ENCODE measurements at regions not wholly inside any gene's neighbourhood (a gene's known extent, or its start where the extent isn't known, plus 50 kb on each side); places are given as distances from the start of the nearest gene placed in this dataset.

DNA sequence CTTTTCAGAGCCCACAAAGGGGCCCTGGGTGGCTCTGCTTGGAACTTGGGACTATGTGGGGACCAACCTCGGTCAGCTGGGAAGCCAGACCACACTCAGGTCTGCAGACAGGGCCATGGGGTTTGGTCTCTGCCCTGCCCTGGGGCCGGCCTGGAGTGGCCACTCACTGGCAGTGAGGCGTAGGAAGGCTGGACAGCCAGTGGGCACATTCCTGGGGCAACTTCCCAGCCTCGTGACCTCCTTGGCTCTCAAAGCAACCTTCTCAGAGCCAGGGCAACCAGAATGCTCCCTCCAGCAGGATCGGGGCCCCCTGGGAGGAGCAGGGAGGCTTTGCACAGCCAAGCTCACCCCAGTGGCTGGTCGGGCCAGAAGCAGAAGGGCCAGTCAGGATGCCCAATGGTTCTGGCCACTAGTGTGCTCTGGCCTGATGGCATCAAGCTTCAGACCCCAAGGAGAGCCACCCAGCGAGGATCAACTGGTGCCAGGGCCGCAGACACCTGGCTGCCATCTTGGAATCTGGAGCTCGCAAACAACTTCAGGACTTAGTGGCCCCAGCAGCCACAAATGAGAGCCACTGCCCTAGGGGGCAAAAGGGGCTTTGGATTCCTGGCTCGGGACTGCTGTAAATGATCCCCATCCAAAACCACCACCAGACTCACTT, 87.1 kb downstream of the MYEOV start:
- no peak for DNase-seq

DNA sequence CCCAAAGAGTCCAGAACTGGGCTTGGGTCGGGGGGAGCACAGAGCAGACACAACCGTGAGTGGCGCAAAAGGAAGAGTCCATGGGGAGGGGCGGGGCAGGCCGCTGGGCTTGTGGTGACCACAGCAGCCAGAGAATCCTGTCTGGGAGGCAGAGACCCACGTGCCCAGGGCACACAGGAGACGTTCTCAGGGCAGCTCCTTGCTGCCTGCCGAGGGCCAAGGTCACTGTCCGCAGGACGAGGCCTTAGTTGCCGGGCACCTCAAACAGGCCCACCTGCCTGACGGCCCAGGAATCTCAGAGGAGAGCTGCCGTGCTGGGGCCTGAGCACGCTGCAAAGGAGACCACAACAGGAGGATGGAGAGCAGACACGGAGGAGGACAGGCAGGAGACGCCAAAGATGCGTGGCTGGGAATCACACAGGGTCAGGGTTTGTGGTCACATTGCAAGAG, 87.8 kb downstream of the MYEOV start:
- no peak for DNase-seq

DNA sequence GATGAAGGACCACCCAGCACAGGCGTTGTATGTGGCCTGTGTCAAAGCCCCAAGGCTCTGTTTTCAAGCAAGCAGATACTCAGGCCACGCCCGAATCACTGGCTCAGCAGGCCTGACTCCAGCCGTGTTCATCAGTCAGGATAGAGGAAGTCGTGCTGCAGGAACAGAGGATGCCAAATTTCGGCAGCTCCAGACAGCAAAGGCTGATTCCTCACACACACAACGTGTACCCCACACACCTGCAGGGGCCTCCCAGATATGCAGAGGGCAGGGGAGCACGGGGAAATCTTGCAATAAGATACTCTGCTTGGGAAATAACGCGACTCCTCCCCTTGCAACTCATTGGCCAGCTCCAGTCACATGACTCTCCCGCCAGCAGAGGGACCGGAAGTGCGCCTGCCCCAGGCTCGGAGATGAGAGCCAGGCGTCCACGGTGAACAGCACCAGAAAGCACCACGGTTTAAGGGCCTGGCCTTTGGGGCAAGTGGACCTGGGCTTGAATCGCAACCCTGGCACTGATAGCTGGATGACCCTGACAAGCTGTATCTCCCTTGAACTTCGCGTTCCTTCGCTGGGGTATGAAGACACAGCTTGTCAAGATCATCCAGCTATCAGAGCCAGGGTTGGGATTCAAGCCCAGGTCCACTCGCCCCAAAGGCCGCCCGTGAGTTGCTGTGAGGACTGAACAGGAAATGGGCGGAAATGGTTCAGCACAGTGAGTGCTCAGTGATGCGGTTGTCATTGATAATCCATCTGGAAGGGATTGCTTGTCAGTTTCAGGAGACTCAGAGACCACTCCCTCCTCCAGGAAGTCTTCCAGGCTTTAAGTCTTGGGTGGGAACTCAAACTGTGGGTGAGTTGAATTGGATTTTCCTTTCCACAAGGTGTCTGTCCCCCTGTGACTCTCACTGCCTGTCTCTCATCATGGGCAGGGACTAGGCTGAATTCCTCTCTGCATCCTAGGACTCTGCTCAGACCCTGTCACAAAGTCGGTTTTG, 88.5 kb downstream of the MYEOV start:
- no peak for DNase-seq

DNA sequence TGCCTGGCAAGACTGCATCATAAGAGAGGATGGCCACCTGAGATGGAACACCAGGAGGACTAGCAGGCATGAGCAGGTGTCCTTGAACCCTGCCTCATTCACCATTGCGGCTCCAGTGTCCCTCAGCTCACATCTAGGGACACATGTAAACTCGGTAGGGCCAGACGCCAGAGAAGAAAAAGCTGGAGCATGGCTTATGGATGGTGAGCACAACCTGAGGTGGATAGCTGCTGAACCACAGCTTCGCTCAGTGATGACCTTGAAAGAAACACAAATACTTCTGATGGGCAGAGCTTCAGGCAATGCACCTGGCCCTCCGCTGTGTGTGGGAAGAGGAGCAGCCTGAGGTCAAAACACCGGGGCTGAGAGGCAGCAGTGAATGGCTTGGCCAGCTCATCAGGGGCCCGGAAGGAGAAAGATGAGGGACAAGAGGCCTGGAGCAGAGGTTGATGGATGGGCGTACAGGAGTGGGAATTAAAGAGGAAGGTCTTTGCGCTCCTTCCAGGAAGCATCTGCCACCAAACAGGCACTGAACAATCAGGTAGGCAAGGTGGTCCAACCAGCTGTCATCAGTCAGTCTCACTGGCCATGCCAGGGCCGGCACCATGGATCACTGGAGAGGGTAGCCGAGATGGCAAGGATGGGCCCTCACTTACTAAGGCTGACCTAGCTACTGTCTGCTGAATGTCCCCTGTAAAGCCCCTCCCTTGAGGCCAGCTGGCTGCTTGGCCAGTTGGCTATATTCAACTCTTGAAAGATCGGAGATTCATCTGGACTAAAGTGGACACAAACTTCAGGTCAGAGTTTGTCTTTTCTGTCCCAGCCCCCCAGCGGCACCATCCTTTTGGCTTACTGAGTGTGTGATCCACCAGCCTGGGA, 89.7 kb downstream of the MYEOV start:
- no peak for DNase-seq

DNA sequence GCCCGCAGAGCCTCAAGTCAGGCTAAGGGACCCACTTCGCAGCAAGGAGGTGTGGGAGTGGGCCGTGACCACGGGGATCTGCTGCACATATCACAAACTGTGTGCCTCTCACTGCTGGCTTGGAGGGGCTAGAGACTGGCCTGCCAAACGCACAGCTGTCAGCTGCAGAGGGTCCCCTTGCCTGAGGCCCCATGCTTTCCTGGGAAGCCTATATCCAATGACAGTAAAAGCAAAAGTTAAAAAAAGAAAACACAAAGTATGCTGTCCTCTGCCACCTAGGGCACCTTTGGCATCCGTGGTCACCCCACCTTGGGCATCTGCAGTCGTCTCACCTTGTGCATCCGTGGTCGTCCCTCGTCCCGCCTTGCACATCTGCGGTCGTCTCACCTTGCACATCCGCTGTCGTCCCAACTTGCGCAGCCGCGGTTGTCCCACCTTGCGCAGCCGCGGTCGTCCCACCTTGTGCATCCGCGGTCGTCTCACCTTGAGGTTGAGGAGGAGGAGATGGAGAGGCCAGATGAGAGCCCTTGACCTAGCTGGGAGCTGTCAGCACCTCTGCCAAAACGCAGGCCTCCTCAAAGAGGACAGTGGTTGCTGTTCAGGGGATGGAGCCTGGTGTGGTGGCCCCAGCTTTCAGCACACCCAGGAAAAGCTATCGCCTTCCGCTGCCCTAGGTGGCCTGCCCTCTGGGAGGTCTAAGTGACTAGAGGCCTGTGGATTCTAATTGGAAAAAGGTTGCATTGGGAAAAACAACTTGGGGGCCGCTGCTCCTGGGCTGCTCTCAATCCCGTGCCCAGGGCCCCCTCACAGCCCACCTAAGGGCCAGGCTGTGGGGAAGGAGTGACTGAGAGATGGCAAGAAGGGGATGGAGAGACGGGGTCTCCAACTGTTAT, 90.5 kb downstream of the MYEOV start:
- DNase-seq: no peak

DNA sequence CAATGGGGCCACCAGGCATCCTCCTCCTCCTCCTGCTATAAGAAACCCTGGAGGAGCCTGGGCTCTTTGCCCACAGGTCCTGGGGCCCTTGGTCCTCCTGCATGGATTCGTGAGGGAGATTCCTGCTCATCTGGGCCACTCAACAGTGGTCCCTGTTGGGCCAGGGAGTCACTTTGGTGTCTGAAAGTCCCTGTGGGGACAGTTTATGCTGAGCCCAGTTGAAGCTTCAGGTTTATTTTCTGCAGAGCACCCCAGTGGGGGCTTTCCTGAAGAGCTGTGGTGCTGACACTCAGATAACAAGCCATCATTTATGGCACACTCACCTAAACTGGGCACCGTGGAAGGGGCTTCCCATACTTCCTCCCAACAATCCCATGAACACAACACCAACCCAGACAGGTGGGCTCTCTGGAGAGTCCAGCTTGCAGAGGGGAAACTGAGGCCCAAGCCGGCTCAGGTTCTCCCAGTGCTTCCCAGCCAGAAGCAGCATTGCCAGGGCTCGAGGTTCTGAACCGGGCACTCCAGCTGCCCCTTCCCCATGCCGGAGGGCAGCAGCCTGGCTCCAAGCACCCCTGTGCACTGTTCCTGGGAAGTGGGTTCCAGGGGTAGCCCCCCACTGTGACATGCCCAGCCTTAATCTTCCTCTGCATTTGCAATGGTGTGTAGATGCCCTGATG, 91.3 kb downstream of the MYEOV start:
- DNase-seq: no peak

DNA sequence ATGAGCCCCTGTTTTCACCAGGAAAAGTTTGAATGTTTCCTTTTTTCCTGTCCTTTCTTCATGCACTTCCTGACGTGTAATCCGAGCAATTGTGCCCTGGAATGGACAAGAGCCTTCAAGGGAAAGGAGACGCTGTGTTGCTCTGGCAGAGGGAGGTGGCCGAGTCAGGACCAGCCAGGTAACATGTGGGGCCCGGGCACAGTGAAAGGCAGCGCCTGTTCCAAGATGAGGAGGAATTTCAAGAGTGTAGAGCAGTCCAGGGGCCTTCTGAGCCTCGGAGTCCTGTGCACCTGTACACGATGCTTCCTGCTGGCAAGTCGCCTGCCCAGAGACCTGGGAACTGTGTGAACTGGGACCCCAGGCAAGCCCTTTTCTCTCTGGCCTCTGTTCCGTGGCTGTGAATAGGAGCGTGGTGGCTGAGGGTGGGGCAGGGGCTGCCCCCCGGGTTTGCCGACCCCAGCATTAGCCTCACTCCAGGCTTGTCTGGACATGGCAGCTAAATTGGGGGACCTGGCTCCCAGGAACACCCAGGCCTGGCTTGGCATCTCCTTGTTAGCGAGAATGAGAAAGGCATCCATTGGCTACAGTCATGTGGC, 92.0 kb downstream of the MYEOV start:
- DNase-seq: no peak

DNA sequence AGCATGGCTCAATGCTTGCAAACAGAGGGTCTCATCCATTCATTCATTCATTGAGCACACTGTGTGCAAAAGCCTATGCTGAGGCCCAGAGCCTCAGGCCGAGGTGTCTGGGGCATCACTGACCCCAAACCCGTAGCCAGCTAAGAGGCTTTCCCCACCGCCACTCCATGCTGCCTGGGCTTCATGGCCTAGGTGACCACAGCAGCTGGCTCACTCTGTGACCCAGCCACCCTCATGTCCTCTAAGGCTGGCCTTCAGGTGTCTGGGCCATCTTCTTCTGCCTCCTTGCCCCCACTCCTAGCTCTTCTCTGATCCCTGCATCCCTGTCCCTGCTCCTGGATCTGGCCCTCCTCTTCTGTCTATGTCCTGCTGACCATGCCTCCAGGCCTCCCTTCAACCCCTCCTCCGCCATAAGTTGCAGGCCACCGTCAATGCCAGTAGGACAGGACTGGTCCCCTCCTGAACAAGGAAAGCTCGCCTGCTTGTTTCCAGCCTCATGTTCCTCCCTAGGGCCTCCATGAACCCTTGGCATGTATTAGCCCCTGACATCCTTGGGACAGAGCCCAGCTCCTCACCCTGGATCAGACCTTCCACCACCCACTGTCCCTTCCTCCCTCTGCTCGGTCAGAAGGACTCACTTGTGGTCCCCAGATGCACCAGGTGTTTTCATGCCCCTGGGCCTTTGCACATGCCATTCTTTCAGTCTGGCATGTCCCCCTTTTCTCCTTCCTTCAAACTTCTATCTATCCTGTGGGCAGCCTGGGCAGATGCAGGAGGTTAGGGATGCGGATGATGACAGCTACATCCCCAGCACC, 92.8 kb downstream of the MYEOV start:
- DNase-seq: no peak

DNA sequence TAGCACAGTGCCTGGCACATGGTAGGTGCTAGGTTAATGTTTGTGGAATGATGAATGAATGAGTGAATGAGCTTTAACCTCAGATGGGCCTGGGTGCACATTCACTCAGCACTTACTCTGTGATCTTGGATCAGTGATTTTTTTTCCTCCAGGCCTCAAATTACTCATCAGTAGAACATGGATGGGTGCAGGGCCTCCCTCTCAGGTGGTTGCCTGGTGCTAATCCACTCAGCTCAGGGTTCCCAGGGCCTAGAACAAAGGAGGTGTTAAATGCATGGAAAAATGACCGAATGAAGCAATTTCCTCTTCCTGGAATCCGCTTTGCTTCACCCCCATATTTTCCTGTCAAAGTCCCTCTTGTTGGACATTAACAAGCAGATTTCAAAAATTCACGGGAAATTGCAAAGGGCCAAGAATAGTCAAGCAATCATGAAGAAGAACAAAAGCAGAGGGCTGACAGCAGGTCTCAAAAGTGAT, 93.5 kb downstream of the MYEOV start:
- DNase-seq: no peak

DNA sequence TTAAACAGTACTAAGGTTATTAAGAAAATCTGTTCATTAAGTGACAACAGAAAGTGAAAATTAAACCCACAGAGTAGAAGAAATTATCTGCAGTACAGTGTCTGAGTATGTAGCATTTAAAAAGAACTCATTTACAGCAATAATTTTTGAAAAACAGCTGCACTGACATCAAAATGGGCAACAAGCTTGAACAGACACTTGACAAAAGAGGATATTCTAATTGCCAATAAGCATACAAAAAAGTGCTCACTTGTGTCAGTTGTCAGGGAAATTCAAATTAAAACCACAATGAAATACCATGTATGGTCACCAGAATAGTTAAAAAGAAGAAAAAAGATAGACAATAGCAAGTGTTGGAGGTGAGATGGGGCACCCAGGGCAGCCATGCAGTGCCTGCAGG, 93.3 kb upstream of the LINC01488 start:
- no peak for DNase-seq

DNA sequence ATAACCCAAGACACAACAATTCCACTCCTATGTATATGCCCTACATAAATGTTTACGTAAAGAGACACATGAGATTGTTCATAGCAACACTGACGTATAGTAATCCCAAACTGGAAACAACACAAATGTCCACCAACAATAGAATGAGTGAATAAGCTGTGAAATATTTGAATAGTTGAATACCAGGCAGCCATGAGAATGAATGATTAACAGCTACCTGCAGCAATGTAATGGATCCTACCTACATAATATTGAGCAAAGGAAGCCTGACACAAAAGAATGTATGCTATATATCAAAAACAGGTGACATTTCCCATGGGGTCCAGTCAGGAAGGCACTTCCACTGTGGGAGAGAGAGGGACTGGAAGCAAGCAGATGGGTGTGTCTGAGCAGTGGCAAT, 92.8 kb upstream of the LINC01488 start:
- DNase-seq: no peak

DNA sequence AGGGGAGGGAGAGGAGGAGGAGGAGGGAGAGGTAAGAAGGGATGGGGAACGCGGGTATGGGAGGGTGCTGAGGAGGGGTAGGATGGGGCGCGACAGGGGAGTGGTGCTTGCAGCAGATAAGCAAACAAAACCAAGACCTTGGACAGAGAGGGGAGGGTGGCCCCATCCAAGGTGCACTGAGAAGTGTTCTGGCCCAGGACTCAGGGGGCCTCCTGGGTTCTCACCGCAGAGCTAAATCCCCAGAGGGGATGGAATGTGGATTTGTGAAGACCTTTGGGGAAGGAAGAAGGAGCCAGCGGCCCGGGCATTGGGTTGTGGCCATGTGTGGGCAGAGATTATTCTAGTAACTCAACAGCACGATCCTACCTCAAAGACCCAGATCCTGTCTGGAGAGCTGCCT, 90.9 kb upstream of the LINC01488 start:
- no peak for DNase-seq

DNA sequence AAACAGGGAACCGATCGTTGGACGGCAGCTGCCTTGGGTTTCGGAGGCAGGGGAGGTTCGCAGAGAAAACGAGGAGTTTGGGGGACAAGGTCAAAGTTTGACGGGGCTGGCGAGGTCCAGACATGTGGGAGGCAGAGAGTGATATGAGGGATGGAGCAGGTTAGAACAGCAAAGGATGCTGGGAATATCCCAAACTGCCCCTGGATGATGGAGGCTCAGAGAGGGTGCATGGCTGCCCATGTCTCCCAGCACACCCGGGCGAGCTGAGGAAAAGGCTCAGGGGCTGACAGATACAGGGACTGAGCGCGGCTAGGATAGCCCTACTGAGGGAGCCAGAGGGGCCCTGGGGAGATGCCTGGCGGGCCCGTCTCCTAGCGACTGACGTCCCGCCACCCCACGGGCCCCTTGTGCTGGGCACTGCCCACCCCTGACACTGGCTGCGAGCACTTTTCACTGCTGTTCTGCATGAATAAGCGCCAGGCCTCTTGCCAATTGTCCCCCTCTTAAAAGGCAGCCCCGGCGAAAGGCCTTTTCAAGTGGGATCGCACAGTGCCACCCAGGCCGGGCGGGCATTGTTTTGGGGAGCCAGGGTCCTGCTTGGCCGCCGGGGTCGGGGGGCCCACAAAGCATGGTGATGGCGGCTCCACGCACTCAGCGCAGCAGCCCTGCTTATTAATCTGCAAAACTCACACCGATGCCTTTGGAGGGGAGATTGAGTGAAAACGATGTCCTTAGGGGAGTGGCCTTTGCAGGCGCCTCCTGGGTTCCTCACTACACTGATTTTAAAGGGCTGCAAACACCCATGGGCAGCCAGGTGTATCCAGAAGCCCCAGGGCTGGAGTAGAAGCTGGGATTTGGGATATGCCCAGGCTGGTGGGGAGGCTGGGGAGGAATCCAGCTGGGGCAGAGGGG, 90.0 kb upstream of the LINC01488 start:
- no peak for DNase-seq

DNA sequence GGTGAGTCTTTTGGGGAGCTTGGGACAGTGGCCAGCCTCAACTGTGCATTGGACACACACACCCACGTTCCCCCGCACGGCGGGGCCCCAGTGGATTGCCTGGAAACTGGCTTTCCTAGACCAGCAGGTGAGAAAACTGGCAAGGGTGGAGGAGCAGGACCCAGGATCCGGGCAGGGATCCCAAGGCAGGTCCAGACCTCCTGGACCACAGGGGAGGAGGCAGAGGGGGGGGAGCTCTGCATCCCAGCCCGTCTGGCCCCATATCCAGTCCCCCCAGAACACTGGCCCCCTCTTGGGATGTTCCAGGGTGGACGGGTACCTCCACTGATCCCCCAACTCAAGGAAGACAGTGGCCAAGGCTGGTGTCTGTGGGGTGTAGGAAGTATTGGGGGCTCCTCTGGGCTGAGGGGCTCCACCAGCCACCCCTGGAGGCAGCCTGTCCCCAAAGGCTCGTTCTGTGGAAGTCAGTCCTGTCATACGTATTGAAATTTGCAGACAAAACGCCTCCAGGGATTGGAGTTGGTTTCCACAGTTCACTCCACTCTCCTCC, 89.3 kb upstream of the LINC01488 start:
- no peak for DNase-seq

DNA sequence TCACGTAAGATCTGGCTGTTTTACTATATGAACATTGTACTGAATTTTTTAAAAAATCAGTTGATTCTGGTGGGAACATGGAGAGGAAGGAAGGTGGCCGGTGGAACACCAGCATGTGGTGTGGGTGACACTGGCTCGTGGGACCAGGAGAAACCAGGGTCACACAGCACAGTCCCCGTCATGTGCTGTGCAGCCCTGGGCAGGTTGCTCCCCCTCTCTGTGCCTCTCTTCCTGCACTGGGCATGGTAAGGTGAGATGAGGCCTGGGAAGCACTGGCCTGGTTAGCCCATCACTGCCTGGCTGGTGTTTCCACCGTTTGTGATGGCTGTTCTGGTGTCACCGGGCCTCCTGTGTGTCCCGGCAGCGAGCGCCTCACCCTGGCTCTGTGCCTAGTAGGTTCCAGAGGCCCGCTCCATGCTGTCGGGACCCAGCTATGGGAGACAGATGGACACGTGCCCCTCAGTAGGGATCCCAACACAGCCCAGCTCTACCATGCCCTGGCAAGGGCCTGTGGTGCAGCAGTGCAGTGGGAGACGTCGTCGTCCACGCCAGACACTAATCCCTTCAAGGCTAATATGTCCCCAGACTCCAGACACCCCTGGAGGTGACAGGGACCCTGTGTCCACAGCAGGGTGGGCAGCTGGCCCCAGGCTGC, 88.2 kb upstream of the LINC01488 start:
- no peak for DNase-seq

DNA sequence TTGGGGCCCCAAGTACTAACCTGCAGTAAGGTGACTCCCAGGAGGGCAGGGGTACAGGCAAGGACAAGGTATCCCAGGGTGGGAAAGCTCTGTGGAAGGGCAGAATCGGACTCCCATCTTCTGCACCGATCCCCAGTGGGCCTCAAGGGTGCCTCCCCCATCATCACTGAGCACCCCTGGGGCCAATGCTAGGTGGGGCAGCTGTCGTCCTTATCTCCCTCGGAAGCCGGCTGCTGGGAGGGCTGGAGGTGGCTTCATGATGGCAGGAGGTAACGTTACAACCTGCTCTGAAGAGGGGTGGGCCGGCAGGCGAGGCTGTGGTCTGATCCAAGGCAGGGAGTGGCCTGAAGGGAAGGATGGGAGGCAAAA, 87.6 kb upstream of the LINC01488 start:
- DNase-seq: no peak

DNA sequence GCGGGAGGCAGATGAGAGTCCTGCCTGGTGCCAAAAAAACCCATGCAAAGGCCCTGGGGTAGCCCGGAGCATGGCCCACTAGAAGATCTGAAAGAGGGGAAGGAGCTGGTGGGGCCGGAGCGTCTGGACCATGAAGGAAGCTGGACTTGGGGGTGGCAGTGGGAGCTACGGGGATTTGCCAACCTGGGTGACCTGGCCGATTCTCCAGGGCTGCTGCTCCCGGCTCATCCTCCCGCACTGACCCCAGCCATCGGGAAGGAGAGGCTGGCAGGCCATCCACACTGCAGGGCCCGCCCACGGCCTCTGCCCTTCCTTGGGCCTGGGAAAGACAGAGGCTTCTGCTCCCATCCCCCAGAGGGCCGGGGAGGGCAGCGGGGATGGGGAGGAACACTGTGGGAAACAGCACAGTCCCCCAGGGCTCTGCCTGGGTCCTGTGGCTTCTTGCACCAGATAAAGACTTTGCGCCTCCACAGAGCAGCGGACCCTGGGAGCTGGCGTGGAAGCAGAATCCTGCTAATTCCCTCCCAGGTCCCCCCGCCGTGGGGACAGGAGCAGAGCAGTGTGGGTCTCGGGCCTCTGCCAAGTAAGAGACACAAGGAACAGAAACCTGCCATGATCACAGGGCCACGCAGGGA, 87.1 kb upstream of the LINC01488 start:
- no peak for DNase-seq

DNA sequence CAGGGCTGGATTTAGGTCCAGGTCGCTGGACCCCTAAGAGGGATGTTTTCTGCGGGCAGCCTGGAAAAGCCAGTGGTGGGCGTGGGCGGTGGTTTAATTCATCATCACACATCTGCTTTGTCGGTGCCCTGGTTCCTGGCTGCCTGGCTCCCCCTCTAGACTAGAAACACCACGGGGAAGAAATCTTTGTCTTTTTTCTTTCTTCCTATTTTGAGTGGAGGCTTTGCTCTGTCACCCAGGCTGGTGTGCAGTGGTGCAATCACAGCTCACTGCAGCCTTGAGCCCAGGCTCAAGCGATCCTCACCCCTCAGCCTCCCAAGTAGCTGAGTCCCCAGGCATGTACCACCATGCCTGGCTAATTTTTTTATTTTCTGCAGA, 86.6 kb upstream of the LINC01488 start:
- DNase-seq: no peak
